AG09309 (cell line): ENCODE measurements at regions not wholly inside any gene's neighbourhood (a gene's known extent, or its start where the extent isn't known, plus 50 kb on each side); places are given as distances from the start of the nearest gene placed in this dataset.

ENCODE experiments used
- DNase-seq: peaks from one replicate; pipeline ENCODE4 v3.0.0-alpha.2; 2010; ENCODE audit warnings: low read depth
- H3K4me3 ChIP-seq: 2 replicates; pipeline ENCODE4 v1.5.1; 2011; ENCODE audit warnings: mild to moderate bottlenecking, low read depth, low read length, moderate library complexity; ENCODE audit not compliant: control insufficient read depth
- TF ChIP-seq, protein P1 (sequence below): IDR thresholded peaks from 2 replicates; pipeline ENCODE4 v1.5.1; 2011; ENCODE audit warnings: mild to moderate bottlenecking, low read depth, low read length, inconsistent platforms; ENCODE audit not compliant: insufficient read depth, control insufficient read depth; ENCODE audit errors: missing control alignments

GRCh38 chr2:234579231-234579962 lies 82.5 kb upstream of the ARL4C start:
- H3K4me3 ChIP-seq, result no peak overlapping the region
- DNase-seq, result no peak
- TF ChIP-seq, protein P1, sequence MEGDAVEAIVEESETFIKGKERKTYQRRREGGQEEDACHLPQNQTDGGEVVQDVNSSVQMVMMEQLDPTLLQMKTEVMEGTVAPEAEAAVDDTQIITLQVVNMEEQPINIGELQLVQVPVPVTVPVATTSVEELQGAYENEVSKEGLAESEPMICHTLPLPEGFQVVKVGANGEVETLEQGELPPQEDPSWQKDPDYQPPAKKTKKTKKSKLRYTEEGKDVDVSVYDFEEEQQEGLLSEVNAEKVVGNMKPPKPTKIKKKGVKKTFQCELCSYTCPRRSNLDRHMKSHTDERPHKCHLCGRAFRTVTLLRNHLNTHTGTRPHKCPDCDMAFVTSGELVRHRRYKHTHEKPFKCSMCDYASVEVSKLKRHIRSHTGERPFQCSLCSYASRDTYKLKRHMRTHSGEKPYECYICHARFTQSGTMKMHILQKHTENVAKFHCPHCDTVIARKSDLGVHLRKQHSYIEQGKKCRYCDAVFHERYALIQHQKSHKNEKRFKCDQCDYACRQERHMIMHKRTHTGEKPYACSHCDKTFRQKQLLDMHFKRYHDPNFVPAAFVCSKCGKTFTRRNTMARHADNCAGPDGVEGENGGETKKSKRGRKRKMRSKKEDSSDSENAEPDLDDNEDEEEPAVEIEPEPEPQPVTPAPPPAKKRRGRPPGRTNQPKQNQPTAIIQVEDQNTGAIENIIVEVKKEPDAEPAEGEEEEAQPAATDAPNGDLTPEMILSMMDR, result no peak

- TF ChIP-seq, protein P1, result no peak
- no peak for DNase-seq
- H3K4me3 ChIP-seq, result no peak overlapping the region
These were observed 81.5 kb upstream of the ARL4C start for GRCh38 chr2:234578389-234578788.

DNA sequence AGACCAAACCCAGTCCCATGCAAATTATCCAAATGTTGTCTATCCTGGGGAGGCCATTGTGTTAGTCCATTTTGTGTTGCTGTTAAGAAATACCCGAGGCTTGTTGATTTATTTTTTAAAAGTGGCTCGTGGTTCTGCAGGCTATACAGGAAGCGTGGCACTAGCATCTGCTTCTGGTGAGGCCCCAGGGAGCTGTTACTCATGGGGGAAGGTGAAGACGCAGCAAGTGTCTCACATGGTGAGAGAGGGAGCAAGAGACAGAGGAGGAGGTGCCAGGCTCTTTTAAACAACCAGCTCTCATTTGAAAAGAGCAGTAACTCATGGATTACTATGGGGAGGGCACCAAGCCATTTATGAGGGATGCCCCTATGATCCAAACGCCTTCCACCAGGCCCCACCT lies 80.3 kb upstream of the ARL4C start:
- no peak for DNase-seq
- H3K4me3 ChIP-seq, result no peak overlapping the region
- TF ChIP-seq, protein P1, result no peak

DNA sequence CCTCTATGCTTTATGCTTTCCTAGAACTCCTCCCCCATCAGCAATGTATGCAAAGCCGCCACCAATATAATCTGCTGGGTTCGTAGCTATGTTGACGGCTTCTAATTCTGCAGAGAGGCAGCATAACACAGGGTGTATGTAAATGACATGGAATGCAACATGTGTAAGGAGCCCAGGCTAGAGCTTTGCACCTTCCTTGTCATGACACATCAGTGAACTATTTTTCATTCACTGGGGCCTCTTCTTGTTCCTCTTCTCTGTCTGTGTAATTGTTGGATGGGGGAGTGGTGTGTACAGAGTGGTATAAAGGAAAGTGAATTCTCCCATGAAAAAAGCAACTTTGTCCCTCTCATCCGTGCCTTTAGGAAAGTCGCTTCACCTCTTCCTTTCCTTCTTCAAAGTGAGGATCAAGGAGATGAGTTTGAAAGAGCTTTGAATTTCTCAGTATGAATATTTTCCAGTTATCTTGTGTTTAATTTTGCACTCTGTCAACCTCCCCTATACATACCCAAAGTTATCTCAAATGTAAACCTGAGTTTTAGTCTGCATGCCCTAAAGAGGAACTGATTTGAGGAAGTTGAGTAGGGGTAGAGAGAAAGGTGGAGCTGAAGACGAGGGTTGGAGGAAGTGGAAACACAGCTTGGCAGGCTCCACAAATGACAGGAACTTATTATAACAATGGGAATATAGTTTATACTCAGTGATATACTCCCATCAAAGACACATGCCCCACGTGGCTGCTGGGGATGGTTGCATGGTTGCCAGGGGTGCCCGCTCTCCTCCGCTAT lies 74.9 kb upstream of the ARL4C start:
- no peak overlapping the region for H3K4me3 ChIP-seq
- DNase-seq, result no peak
- TF ChIP-seq, protein P1, result no peak

DNA sequence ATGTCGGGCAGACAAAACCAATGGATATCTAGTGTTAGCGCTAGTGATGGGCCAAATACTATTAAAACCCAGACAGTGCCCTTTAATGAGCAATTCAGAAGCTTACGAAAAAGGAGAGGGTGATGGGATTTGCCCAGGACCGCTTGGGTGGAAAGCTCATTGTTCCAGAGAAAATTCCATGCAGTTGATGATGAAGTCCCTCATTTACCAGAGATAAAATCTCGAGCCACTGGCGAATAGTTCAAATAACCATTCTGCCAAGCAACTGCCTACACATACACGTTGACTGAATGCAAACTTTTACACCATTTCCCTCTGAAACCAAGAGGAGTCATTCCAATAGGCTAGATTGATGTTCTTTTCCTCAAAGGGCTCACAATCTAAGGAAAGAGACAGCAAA lies 73.6 kb upstream of the ARL4C start:
- DNase-seq, result no peak
- H3K4me3 ChIP-seq, result no peak overlapping the region
- TF ChIP-seq, protein P1, result no peak

- TF ChIP-seq, protein P1, result no peak
- no peak overlapping the region for H3K4me3 ChIP-seq
- no peak for DNase-seq
These were observed 73.0 kb upstream of the ARL4C start for GRCh38 chr2:234569776-234570430.
